Keratinocyte (primary cell): ENCODE measurements at regions not wholly inside any gene's neighbourhood (a gene's known extent, or its start where the extent isn't known, plus 50 kb on each side); places are given as distances from the start of the nearest gene placed in this dataset.

Source experiments
- DNase-seq: peaks from one replicate; pipeline ENCODE4 v3.0.0-alpha.2; 2011; ENCODE audit warnings: low read depth, missing footprints, low spot score
- FAIRE-seq: peaks from 2 replicates; lab custom pipeline; 2011; peaks lifted over from hg19 to GRCh38; lab: Jason Lieb, UNC
- H2AFZ ChIP-seq: 2 replicates; pipeline ENCODE4 v1.6.0; 2012; ENCODE audit warnings: low read length, control low read depth, inconsistent platforms; ENCODE audit not compliant: control insufficient read depth
- H3K27ac ChIP-seq: 2 replicates; pipeline ENCODE4 v1.5.1; 2011; ENCODE audit warnings: low read length; ENCODE audit not compliant: control insufficient read depth, insufficient read depth
- H3K27me3 ChIP-seq: 3 replicates; pipeline ENCODE4 v1.6.0; 2011; ENCODE audit warnings: low read length; ENCODE audit not compliant: control insufficient read depth, insufficient read depth; ENCODE audit errors: extremely low read depth
- H3K36me3 ChIP-seq, 2 experiments: 2 replicates in 1 of 2; 3 replicates in 1 of 2; pipeline ENCODE4 v1.5.1; 2011; ENCODE audit warnings: low read length in 2 of 2, mild to moderate bottlenecking in 1 of 2; ENCODE audit not compliant: control insufficient read depth in 2 of 2, insufficient read depth in 2 of 2; ENCODE audit errors: extremely low read depth in 1 of 2
- H3K4me1 ChIP-seq: 3 replicates; pipeline ENCODE4 v1.5.1; 2011; ENCODE audit warnings: low read length; ENCODE audit not compliant: control insufficient read depth, insufficient read depth; ENCODE audit errors: extremely low read depth
- H3K4me2 ChIP-seq: 3 replicates; pipeline ENCODE4 v1.6.0; 2011; ENCODE audit warnings: low read depth, low read length; ENCODE audit not compliant: control insufficient read depth, insufficient read depth; ENCODE audit errors: extremely low read depth
- H3K4me3 ChIP-seq, 3 experiments: fragments of 200-600 bp in 1 of 3; sonication (generic) in 1 of 3; 2 replicates in 2 of 3; 3 replicates in 1 of 3; pipeline ENCODE4 v1.5.1; 2011 to 2016; ENCODE audit warnings: low read length in 3 of 3, mild to moderate bottlenecking in 3 of 3, control low read depth in 2 of 3, inconsistent platforms in 1 of 3, low read depth in 1 of 3, mixed read lengths in 1 of 3, mixed run types in 1 of 3, moderate library complexity in 1 of 3; ENCODE audit not compliant: control insufficient read depth in 2 of 3, insufficient read depth in 2 of 3; ENCODE audit errors: extremely low read depth in 1 of 3
- H3K79me2 ChIP-seq: 2 replicates; pipeline ENCODE4 v1.6.0; 2012; ENCODE audit warnings: low read length; ENCODE audit not compliant: control insufficient read depth, insufficient read depth
- H3K9ac ChIP-seq: 3 replicates; pipeline ENCODE4 v1.6.0; 2011; ENCODE audit warnings: low read length; ENCODE audit not compliant: control insufficient read depth, insufficient read depth; ENCODE audit errors: extremely low read depth
- H3K9me1 ChIP-seq: 3 replicates; pipeline ENCODE4 v1.6.0; 2011; ENCODE audit warnings: low read length; ENCODE audit not compliant: control insufficient read depth, insufficient read depth; ENCODE audit errors: extremely low read depth
- H3K9me3 ChIP-seq: 2 replicates; pipeline ENCODE4 v1.5.1; 2012; ENCODE audit warnings: low read depth, low read length; ENCODE audit not compliant: control insufficient read depth
- H4K20me1 ChIP-seq: 3 replicates; pipeline ENCODE4 v1.6.0; 2011; ENCODE audit warnings: low read length; ENCODE audit not compliant: control insufficient read depth, insufficient read depth; ENCODE audit errors: extremely low read depth
- EZH2 ChIP-seq: IDR thresholded peaks from one replicate; pipeline ENCODE4 v1.6.1; 2012; ENCODE audit warnings: inconsistent platforms, mild to moderate bottlenecking, low read length, moderate library complexity
- dilution Hi-C: fragments of 300-500 bp; cut with MboI; formaldehyde crosslinking; loops from one replicate; pipeline ENCODE4 v1.7.0; 2020; ENCODE audit warnings: low sequenced_read_pairs; ENCODE audit not compliant: extremely low pct_ligation_motif_present
- TF ChIP-seq, protein P1 (sequence below), 3 experiments: IDR thresholded peaks in 1 of 3; conservative IDR thresholded peaks in 1 of 3; optimal IDR thresholded peaks in 1 of 3; 2 replicates in 2 of 3; 3 replicates in 1 of 3; pipeline versions ENCODE3 to v1.5.1; 2011; ENCODE audit warnings: low read length in 3 of 3, mild to moderate bottlenecking in 3 of 3, moderate library complexity in 2 of 3, control low read depth in 1 of 3, inconsistent platforms in 1 of 3; ENCODE audit not compliant: insufficient read depth in 2 of 3; ENCODE audit errors: extremely low read depth in 1 of 3

DNA sequence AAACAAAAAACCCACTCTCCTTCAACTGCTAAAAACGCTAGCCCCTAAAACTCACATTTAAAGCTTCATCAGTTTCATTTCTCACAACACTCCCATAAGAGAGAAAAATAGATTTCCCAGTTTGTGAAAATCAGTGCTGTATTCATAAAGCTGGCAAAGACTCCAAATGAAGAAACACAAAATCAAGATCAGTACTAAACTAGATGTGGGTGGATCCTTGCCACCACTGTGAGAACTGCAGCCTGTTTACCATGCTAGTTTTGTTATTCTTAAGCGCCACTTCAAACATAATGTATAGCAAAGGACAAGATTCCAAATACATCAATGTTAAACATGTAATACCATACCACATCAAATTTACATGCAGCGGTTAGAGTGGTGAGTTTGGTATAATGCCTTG, 104.5 kb upstream of the CCDC150 start:
- no peak for TF ChIP-seq EZH2
- TF ChIP-seq, protein P1, sequence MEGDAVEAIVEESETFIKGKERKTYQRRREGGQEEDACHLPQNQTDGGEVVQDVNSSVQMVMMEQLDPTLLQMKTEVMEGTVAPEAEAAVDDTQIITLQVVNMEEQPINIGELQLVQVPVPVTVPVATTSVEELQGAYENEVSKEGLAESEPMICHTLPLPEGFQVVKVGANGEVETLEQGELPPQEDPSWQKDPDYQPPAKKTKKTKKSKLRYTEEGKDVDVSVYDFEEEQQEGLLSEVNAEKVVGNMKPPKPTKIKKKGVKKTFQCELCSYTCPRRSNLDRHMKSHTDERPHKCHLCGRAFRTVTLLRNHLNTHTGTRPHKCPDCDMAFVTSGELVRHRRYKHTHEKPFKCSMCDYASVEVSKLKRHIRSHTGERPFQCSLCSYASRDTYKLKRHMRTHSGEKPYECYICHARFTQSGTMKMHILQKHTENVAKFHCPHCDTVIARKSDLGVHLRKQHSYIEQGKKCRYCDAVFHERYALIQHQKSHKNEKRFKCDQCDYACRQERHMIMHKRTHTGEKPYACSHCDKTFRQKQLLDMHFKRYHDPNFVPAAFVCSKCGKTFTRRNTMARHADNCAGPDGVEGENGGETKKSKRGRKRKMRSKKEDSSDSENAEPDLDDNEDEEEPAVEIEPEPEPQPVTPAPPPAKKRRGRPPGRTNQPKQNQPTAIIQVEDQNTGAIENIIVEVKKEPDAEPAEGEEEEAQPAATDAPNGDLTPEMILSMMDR (optimal IDR thresholded peaks at IDR 0.05 in 1 of 3, IDR thresholded peaks at IDR 0.05 in 1 of 3, conservative IDR thresholded peaks at IDR 0.05 in 1 of 3; ENCODE audit: extremely low read depth in 1 of 3, insufficient read depth in 2 of 3, low read length in 3 of 3): no peak
- Histone ChIP-seq H3K27ac (no peak overlapping the region), H3K27me3 (no peaks in the 10 kb centered on the region), H3K4me3 (no peak overlapping the region), H2AFZ (no peak overlapping the region), H3K9me1 (no peaks in the 10 kb centered on the region), H3K9me3 (no peaks in the 10 kb centered on the region), H3K9ac (no peak overlapping the region), H3K79me2 (no peaks in the 10 kb centered on the region), H3K4me1 (no peaks in the 10 kb centered on the region), H3K4me2 (no peak overlapping the region), H3K36me3 (no peaks in the 10 kb centered on the region), H4K20me1 (no peaks in the 10 kb centered on the region)
- FAIRE-seq (no peak), DNase-seq (no peak)
- dilution Hi-C loops: no loop called here

DNA sequence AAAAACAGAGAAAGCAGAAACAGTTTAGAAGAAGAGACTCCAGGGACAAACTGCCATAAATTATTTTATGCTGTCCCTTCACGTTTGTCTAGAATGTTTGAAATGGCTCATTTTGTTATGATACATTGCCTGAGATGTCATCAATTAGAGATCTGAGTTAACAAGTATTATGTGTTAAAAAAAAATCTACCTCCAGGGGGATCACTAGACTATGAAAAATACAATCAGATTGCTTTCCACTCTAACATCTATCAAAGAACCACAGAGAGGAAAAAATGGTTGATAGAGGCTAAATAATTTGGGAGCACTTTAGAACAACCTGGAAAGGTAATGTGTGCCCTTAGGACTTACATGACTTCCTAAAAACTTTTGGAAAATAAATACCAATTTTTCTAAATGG, 103.8 kb upstream of the CCDC150 start:
- Histone ChIP-seq H3K9me1 (no peaks in the 10 kb centered on the region), H3K79me2 (no peaks in the 10 kb centered on the region), H3K9ac (no peak overlapping the region), H3K36me3 (no peaks in the 10 kb centered on the region), H3K4me2 (no peak overlapping the region), H2AFZ (no peak overlapping the region), H3K4me3 (no peak overlapping the region), H3K27me3 (no peaks in the 10 kb centered on the region), H4K20me1 (no peaks in the 10 kb centered on the region), H3K9me3 (no peaks in the 10 kb centered on the region), H3K27ac (no peak overlapping the region), H3K4me1 (no peaks in the 10 kb centered on the region)
- DNase-seq (no peak), FAIRE-seq (no peak)
- no peak for TF ChIP-seq EZH2
- TF ChIP-seq, protein P1 (optimal IDR thresholded peaks at IDR 0.05 in 1 of 3, IDR thresholded peaks at IDR 0.05 in 1 of 3, conservative IDR thresholded peaks at IDR 0.05 in 1 of 3; ENCODE audit: extremely low read depth in 1 of 3, insufficient read depth in 2 of 3, low read length in 3 of 3): no peak
- dilution Hi-C loops: no loop called here
